ENCODE measurements at regions not wholly inside any gene's neighbourhood (a gene's known extent, or its start where the extent isn't known, plus 50 kb on each side); places are given as distances from the start of the nearest gene placed in this dataset.

GRCh38 chr14:106610691-106611090, 1084.3 kb downstream of the TMEM121 start:
- TF ChIP-seq CTCF (IDR thresholded peaks at IDR 0.05) (no peak), POLR2A (IDR thresholded peaks at IDR 0.05) (no peak)
